Fibroblast of lung (primary cell): ENCODE measurements at regions not wholly inside any gene's neighbourhood (a gene's known extent, or its start where the extent isn't known, plus 50 kb on each side); places are given as distances from the start of the nearest gene placed in this dataset.
"Not testable (repeated sequence)": the region's sequence is repeated elsewhere in the genome, so short reads cannot be mapped to it uniquely, and the experiment has no call there.

Experiments used
- EZH2 ChIP-seq: IDR thresholded peaks from 2 replicates; pipeline ENCODE4 v1.5.1; 2012; ENCODE audit warnings: low read length, control low read depth, mild to moderate bottlenecking; ENCODE audit errors: missing control alignments
- TF ChIP-seq, protein P1 (sequence below), 2 donors: IDR thresholded peaks in 1 of 2; conservative IDR thresholded peaks in 1 of 2; 1 replicate in 1 of 2; 2 replicates in 1 of 2; pipeline ENCODE4 v1.5.1; 2011 to 2012; ENCODE audit warnings: low read length in 2 of 2, control low read depth in 1 of 2, inconsistent platforms in 1 of 2, low read depth in 1 of 2, mild to moderate bottlenecking in 1 of 2

DNA sequence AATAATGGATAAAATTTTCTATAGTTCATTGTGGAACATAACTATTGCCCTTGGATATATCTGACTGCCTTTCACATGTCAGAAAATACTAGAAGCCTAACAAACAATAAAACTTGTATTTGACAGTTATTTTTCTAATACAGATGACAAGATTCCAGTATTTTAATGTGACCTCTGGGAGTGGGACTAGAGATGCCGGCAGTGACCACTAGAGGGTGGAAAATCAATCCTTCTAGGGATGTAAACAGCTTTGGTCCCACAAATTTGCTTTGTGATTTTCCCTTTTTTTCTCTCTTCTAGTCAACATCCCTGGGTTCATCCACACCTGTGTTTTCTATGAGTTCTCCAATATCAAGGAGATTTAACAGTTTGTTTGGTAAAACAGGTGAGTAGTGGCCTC is 813.7 kb downstream of the SPATA31A1 start:
- TF ChIP-seq, protein P1, sequence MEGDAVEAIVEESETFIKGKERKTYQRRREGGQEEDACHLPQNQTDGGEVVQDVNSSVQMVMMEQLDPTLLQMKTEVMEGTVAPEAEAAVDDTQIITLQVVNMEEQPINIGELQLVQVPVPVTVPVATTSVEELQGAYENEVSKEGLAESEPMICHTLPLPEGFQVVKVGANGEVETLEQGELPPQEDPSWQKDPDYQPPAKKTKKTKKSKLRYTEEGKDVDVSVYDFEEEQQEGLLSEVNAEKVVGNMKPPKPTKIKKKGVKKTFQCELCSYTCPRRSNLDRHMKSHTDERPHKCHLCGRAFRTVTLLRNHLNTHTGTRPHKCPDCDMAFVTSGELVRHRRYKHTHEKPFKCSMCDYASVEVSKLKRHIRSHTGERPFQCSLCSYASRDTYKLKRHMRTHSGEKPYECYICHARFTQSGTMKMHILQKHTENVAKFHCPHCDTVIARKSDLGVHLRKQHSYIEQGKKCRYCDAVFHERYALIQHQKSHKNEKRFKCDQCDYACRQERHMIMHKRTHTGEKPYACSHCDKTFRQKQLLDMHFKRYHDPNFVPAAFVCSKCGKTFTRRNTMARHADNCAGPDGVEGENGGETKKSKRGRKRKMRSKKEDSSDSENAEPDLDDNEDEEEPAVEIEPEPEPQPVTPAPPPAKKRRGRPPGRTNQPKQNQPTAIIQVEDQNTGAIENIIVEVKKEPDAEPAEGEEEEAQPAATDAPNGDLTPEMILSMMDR (conservative IDR thresholded peaks at IDR 0.05 in 1 of 2, IDR thresholded peaks at IDR 0.05 in 1 of 2; ENCODE audit: low read depth in 1 of 2, low read length in 2 of 2) = not testable (repeated sequence)
- TF ChIP-seq EZH2 = not testable (repeated sequence)
